Tibial nerve (tissue), 3 donors: ENCODE measurements at regions not wholly inside any gene's neighbourhood (a gene's known extent, or its start where the extent isn't known, plus 50 kb on each side); places are given as distances from the start of the nearest gene placed in this dataset.

ENCODE experiments used
- POLR2A ChIP-seq, 2 donors: fragments of 450-650 bp; IDR thresholded peaks; one replicate each; pipeline ENCODE4 v1.6.1; 2017; ENCODE audit warnings: antibody characterized with exemption in 2 of 2, mild to moderate bottlenecking in 2 of 2, moderate library complexity in 2 of 2
- TF ChIP-seq, protein P1 (sequence below), 5 experiments: fragments of 200-600 bp in 3 of 5; fragments of 450-650 bp in 2 of 5; sonication (generic) in 3 of 5; IDR thresholded peaks; one replicate each; pipeline ENCODE4 v1.5.1; 2016 to 2019; ENCODE audit warnings: antibody characterized with exemption in 5 of 5, mild to moderate bottlenecking in 3 of 5, moderate library complexity in 2 of 5

DNA sequence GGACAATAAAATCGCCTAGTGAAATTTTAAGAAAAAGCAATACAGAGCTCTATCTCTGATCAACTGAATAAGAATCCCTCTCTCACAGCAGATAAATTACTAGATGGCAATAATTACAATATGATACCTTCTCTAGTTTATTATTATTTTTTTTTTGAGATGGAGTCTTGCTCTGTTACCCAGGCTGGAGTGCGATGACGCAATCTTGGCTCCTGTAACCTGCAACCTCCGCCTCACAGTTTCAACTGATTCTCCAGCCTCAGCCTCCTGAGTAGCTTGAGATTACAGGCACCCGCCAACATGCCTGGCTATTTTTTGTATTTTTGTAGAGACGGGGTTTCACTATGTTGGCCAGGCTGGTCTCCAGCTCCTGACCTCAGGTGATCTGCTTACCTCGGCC lies 129.3 kb upstream of the PTCHD4 start:
- TF ChIP-seq POLR2A (IDR thresholded peaks at IDR 0.05): no peak
- TF ChIP-seq, protein P1, sequence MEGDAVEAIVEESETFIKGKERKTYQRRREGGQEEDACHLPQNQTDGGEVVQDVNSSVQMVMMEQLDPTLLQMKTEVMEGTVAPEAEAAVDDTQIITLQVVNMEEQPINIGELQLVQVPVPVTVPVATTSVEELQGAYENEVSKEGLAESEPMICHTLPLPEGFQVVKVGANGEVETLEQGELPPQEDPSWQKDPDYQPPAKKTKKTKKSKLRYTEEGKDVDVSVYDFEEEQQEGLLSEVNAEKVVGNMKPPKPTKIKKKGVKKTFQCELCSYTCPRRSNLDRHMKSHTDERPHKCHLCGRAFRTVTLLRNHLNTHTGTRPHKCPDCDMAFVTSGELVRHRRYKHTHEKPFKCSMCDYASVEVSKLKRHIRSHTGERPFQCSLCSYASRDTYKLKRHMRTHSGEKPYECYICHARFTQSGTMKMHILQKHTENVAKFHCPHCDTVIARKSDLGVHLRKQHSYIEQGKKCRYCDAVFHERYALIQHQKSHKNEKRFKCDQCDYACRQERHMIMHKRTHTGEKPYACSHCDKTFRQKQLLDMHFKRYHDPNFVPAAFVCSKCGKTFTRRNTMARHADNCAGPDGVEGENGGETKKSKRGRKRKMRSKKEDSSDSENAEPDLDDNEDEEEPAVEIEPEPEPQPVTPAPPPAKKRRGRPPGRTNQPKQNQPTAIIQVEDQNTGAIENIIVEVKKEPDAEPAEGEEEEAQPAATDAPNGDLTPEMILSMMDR (IDR thresholded peaks at IDR 0.05): no peak
